SK-N-MC (cell line): ENCODE measurements at regions not wholly inside any gene's neighbourhood (a gene's known extent, or its start where the extent isn't known, plus 50 kb on each side); places are given as distances from the start of the nearest gene placed in this dataset.

ENCODE experiments used
- DNase-seq: peaks from one replicate; pipeline ENCODE4 v3.0.0-alpha.2; 2011; ENCODE audit warnings: low read depth, low spot score
- H3K27ac ChIP-seq: fragments of 200-600 bp; sonication (generic); 2 replicates; pipeline ENCODE4 v1.5.1; 2016; ENCODE audit warnings: mixed run types
- H3K36me3 ChIP-seq: fragments of 200-600 bp; sonication (generic); 2 replicates; pipeline ENCODE4 v1.6.1; 2017; ENCODE audit warnings: antibody characterized with exemption, low read length, mixed read lengths; ENCODE audit not compliant: insufficient read depth
- H3K4me3 ChIP-seq: fragments of 200-600 bp; sonication (generic); 2 replicates; pipeline ENCODE4 v1.5.1; 2016
- H3K9ac ChIP-seq: fragments of 200-600 bp; sonication (generic); 2 replicates; pipeline ENCODE4 v1.8.0; 2017; ENCODE audit warnings: mixed run types, mixed read lengths; ENCODE audit not compliant: insufficient read length
- H3K9me3 ChIP-seq: fragments of 200-600 bp; sonication (generic); 2 replicates; pipeline ENCODE4 v1.6.1; 2017; ENCODE audit warnings: low read depth, mild to moderate bottlenecking, antibody characterized with exemption, low read length, moderate library complexity, mixed read lengths
- EZH2 ChIP-seq: fragments of 200-600 bp; sonication (generic); IDR thresholded peaks from one replicate; pipeline ENCODE4 v1.6.1; 2017; ENCODE audit warnings: antibody characterized with exemption
- FOXP2 ChIP-seq: optimal IDR thresholded peaks from 2 replicates; pipeline ENCODE3; 2011; ENCODE audit warnings: mild to moderate bottlenecking, moderate library complexity; ENCODE audit not compliant: insufficient read depth; ENCODE audit errors: extremely low read length, control extremely low read depth
- POLR2AphosphoS5 ChIP-seq: IDR thresholded peaks from 2 replicates; pipeline ENCODE4 v1.6.1; 2012; ENCODE audit warnings: mild to moderate bottlenecking, low read depth, low read length, borderline replicate concordance

GRCh38 chr10:128866551-128866950 lies 600.5 kb upstream of the MGMT start:
- H3K9me3 ChIP-seq = no peaks in the 10 kb centered on the region
- no peak overlapping the region for H3K9ac ChIP-seq
- H3K4me3 ChIP-seq = no peak overlapping the region
- TF ChIP-seq FOXP2 = no peak
- TF ChIP-seq POLR2AphosphoS5 = no peak
- TF ChIP-seq EZH2 = no peak
- no peaks in the 10 kb centered on the region for H3K36me3 ChIP-seq
- no peak for DNase-seq
- H3K27ac ChIP-seq = no peak overlapping the region

- Histone ChIP-seq H3K4me3 (no peak overlapping the region), H3K9me3 (no peaks in the 10 kb centered on the region), H3K36me3 (no peaks in the 10 kb centered on the region), H3K9ac (no peak overlapping the region), H3K27ac (no peak overlapping the region)
- TF ChIP-seq FOXP2 (no peak), POLR2AphosphoS5 (no peak), EZH2 (no peak)
- no peak for DNase-seq
Observed at GRCh38 chr10:128867210-128867609, 599.8 kb upstream of the MGMT start.

- no peak for DNase-seq
- Histone ChIP-seq H3K36me3 (no peaks in the 10 kb centered on the region), H3K27ac (no peak overlapping the region), H3K9ac (no peak overlapping the region), H3K4me3 (no peak overlapping the region), H3K9me3 (no peaks in the 10 kb centered on the region)
- TF ChIP-seq POLR2AphosphoS5 (no peak), FOXP2 (no peak), EZH2 (no peak)
Observed at GRCh38 chr10:128867819-128868218, 599.2 kb upstream of the MGMT start.

- Histone ChIP-seq H3K4me3 (no peak overlapping the region), H3K36me3 (no peaks in the 10 kb centered on the region), H3K9ac (no peak overlapping the region), H3K9me3 (no peaks in the 10 kb centered on the region), H3K27ac (no peak overlapping the region)
- TF ChIP-seq POLR2AphosphoS5 = no peak
- TF ChIP-seq EZH2 = no peak
- TF ChIP-seq FOXP2 = no peak
- no peak for DNase-seq
Observed at GRCh38 chr10:128868481-128868880, 598.6 kb upstream of the MGMT start.

DNA sequence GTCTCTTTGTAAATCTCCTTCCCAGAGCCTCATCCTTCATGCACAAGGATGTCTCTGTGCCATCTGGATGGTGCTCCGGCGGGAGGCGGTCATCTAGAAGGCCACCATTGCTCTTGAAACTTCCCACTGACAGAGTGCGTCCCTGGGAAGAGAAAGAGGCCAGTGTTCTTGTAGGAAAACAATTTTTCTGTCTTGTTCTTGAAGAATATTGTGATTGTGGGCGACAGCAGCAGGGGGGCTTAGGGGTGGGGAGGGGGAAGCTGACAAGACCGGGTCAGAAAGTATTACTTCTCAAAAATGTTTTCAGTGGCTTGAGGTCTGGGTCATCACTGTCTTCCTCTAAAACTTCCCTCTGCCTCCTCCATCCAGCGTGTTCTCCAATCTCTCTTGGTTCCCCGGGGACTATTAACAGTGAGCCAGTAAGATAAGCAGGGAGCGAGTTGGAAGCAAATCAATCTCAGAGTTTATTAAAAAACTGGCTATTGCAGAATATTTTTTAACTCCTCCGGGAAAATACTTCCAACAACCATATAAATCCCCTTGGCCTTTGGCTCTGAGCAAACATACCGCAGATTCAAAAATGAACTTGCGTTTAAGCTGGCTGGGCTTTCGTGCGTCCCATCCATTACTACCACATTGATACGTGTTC lies 597.8 kb upstream of the MGMT start:
- Histone ChIP-seq H3K9ac (no peak overlapping the region), H3K27ac (no peak overlapping the region), H3K36me3 (no peaks in the 10 kb centered on the region), H3K4me3 (no peak overlapping the region), H3K9me3 (no peaks in the 10 kb centered on the region)
- DNase-seq = no peak
- no peak for TF ChIP-seq FOXP2

GRCh38 chr10:128870830-128871597 lies 596.0 kb upstream of the MGMT start:
- no peak for DNase-seq

GRCh38 chr10:128871671-128872231 lies 595.3 kb upstream of the MGMT start:
- Histone ChIP-seq H3K9ac (no peak overlapping the region), H3K9me3 (no peaks in the 10 kb centered on the region), H3K27ac (no peak overlapping the region), H3K4me3 (no peak overlapping the region), H3K36me3 (no peaks in the 10 kb centered on the region)
- DNase-seq = no peak
- TF ChIP-seq POLR2AphosphoS5 = no peak
- TF ChIP-seq FOXP2 = no peak
- TF ChIP-seq EZH2 = no peak

More at GRCh38 chr10:128870830-128871597, 596.0 kb upstream of the MGMT start:
- TF ChIP-seq EZH2 (no peak), FOXP2 (no peak), POLR2AphosphoS5 (no peak)
- Histone ChIP-seq H3K9ac (no peak overlapping the region), H3K4me3 (no peak overlapping the region), H3K9me3 (no peaks in the 10 kb centered on the region), H3K27ac (no peak overlapping the region), H3K36me3 (no peaks in the 10 kb centered on the region)

GRCh38 chr10:128873411-128874054 lies 593.5 kb upstream of the MGMT start:
- Histone ChIP-seq H3K36me3 (no peaks in the 10 kb centered on the region), H3K27ac (peak overlapping the region; percentile 73), H3K9ac (no peak overlapping the region), H3K4me3 (peak overlapping the region; percentile 33), H3K9me3 (no peaks in the 10 kb centered on the region)
- peak; percentile 14 for DNase-seq
- TF ChIP-seq POLR2AphosphoS5 (no peak), EZH2 (no peak), FOXP2 (no peak)

DNA sequence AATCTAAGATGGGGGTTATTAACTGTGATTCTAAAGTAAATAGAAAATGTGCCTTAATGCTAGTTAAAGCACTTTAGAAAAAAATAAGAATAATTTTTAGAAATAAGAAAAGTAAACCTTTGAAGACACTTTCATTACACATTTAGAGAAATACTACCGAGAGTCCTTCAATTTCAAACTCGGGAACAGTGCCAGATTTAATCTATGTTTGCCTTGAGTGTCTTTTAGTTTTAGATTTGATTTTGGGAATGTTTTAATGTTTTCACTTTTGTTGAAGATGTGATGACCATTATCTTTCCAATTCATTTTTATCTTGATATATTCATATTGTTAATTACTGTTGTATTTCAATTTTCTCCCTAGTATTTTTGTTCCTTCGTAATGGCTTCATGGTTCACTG lies 592.7 kb upstream of the MGMT start:
- no peak overlapping the region for H3K4me3 ChIP-seq
- H3K27ac ChIP-seq = peak overlapping the region; percentile 73; the same call in 1 of the 2 replicates
- H3K9me3 ChIP-seq = no peaks in the 10 kb centered on the region
- TF ChIP-seq EZH2 (no peak), FOXP2 (no peak), POLR2AphosphoS5 (no peak)
- no peak overlapping the region for H3K9ac ChIP-seq
- H3K36me3 ChIP-seq = no peaks in the 10 kb centered on the region
- no peak for DNase-seq
